HepG2 (cell line): ENCODE measurements at regions not wholly inside any gene's neighbourhood (a gene's known extent, or its start where the extent isn't known, plus 50 kb on each side); places are given as distances from the start of the nearest gene placed in this dataset.

Experiments
- EZH2 ChIP-seq: conservative IDR thresholded peaks from 2 replicates; pipeline ENCODE4 v1.6.1; 2012; ENCODE audit warnings: mild to moderate bottlenecking, low read depth, low read length, moderate library complexity
- NCOR1 ChIP-seq: fragments of 200-600 bp; sonication (generic); IDR thresholded peaks from 2 replicates; pipeline ENCODE4 v1.7.0; 2017; ENCODE audit warnings: antibody characterized with exemption, low read length, borderline replicate concordance
- REPIN1 ChIP-seq: sonication (generic); formaldehyde crosslinking; IDR thresholded peaks from 2 replicates; pipeline ENCODE4 v1.8.0; 2022; ENCODE audit warnings: missing genetic modification reagents, low read depth, mild to moderate bottlenecking, borderline replicate concordance
- RNF2 ChIP-seq: fragments of 450-650 bp; conservative IDR thresholded peaks from 2 replicates; pipeline ENCODE4 v1.6.1; 2016; ENCODE audit warnings: low read depth
- SMC3 ChIP-seq: IDR thresholded peaks from 2 replicates; pipeline ENCODE4 v1.6.1; 2011; ENCODE audit warnings: low read length, improper control_type of control experiment
- ZMYM4 ChIP-seq: sonication (generic); formaldehyde crosslinking; IDR thresholded peaks from 2 replicates; pipeline ENCODE4 v1.8.1; 2023; ENCODE audit warnings: mild to moderate bottlenecking, missing genetic modification reagents
- ZNF414 ChIP-seq: sonication (generic); formaldehyde crosslinking; IDR thresholded peaks from 2 replicates; pipeline ENCODE4 v1.5.0; 2020; ENCODE audit warnings: missing genetic modification reagents
- ZNF766 ChIP-seq: sonication (generic); formaldehyde crosslinking; IDR thresholded peaks from 2 replicates; pipeline ENCODE4 v1.5.0; 2020; ENCODE audit warnings: missing genetic modification reagents, borderline replicate concordance
- TF ChIP-seq, protein P1 (sequence below): sonication (generic); formaldehyde crosslinking; IDR thresholded peaks from 2 replicates; pipeline ENCODE4 v1.5.1; 2020; ENCODE audit warnings: mild to moderate bottlenecking, missing genetic modification reagents, moderate library complexity
- TF ChIP-seq, protein P2 (sequence below): sonication (generic); formaldehyde crosslinking; IDR thresholded peaks from 2 replicates; pipeline ENCODE4 v1.8.1; 2023; ENCODE audit warnings: mild to moderate bottlenecking, inconsistent platforms, moderate library complexity, missing genetic modification reagents, borderline replicate concordance
- TF ChIP-seq, protein P3 (sequence below): sonication (generic); formaldehyde crosslinking; IDR thresholded peaks from 2 replicates; pipeline ENCODE4 v1.4.0; 2020; ENCODE audit warnings: low read depth, missing genetic modification reagents

DNA sequence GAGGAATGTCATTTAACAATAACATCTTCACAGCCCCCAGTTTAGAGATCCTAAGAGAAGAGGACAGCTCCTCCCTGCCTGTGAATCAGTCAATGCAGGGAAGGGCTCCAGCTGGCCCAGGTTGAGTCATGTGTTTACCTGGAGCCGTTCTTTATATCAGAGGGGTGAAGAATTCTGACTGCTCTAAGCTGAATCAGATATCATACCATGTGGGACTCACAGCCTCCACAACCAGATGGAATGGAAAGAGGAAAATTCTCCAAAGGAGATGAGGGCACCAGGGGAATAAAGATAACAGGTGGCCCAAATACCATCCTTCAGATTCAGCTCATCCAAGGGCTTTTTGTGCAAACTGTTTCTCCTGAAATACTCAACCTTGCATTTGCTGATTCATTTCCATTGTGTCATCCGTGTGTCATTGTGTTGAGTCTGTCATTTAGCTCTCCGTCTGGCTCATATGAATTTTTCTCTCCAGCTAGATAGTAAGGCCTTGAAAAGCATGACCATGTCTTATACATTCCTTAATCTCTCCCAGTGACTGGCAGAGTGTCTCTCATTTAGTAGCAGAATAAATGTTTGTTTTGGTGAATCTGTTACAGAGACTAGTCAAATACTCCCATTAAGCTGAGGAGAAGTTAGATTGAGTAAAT is 217.9 kb downstream of the RFC3 start:
- TF ChIP-seq, protein P1, sequence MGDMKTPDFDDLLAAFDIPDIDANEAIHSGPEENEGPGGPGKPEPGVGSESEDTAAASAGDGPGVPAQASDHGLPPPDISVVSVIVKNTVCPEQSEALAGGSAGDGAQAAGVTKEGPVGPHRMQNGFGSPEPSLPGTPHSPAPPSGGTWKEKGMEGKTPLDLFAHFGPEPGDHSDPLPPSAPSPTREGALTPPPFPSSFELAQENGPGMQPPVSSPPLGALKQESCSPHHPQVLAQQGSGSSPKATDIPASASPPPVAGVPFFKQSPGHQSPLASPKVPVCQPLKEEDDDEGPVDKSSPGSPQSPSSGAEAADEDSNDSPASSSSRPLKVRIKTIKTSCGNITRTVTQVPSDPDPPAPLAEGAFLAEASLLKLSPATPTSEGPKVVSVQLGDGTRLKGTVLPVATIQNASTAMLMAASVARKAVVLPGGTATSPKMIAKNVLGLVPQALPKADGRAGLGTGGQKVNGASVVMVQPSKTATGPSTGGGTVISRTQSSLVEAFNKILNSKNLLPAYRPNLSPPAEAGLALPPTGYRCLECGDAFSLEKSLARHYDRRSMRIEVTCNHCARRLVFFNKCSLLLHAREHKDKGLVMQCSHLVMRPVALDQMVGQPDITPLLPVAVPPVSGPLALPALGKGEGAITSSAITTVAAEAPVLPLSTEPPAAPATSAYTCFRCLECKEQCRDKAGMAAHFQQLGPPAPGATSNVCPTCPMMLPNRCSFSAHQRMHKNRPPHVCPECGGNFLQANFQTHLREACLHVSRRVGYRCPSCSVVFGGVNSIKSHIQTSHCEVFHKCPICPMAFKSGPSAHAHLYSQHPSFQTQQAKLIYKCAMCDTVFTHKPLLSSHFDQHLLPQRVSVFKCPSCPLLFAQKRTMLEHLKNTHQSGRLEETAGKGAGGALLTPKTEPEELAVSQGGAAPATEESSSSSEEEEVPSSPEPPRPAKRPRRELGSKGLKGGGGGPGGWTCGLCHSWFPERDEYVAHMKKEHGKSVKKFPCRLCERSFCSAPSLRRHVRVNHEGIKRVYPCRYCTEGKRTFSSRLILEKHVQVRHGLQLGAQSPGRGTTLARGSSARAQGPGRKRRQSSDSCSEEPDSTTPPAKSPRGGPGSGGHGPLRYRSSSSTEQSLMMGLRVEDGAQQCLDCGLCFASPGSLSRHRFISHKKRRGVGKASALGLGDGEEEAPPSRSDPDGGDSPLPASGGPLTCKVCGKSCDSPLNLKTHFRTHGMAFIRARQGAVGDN (CRISPR knock-in tag) = no peak
- TF ChIP-seq ZNF766 (CRISPR knock-in tag) (no peak), RNF2 (no peak), NCOR1 (no peak), REPIN1 (CRISPR knock-in tag) (no peak), ZNF414 (CRISPR knock-in tag) (no peak), ZMYM4 (CRISPR knock-in tag) (no peak), EZH2 (no peak), SMC3 (no peak)
- TF ChIP-seq, protein P2, sequence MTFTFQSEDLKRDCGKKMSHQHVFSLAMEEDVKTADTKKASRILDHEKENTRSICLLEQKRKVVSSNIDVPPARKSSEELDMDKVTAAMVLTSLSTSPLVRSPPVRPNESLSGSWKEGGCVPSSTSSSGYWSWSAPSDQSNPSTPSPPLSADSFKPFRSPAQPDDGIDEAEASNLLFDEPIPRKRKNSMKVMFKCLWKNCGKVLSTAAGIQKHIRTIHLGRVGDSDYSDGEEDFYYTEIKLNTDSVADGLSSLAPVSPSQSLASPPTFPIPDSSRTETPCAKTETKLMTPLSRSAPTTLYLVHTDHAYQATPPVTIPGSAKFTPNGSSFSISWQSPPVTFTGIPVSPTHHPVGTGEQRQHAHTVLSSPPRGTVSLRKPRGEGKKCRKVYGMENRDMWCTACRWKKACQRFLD (CRISPR knock-in tag) = no peak
- TF ChIP-seq, protein P3, sequence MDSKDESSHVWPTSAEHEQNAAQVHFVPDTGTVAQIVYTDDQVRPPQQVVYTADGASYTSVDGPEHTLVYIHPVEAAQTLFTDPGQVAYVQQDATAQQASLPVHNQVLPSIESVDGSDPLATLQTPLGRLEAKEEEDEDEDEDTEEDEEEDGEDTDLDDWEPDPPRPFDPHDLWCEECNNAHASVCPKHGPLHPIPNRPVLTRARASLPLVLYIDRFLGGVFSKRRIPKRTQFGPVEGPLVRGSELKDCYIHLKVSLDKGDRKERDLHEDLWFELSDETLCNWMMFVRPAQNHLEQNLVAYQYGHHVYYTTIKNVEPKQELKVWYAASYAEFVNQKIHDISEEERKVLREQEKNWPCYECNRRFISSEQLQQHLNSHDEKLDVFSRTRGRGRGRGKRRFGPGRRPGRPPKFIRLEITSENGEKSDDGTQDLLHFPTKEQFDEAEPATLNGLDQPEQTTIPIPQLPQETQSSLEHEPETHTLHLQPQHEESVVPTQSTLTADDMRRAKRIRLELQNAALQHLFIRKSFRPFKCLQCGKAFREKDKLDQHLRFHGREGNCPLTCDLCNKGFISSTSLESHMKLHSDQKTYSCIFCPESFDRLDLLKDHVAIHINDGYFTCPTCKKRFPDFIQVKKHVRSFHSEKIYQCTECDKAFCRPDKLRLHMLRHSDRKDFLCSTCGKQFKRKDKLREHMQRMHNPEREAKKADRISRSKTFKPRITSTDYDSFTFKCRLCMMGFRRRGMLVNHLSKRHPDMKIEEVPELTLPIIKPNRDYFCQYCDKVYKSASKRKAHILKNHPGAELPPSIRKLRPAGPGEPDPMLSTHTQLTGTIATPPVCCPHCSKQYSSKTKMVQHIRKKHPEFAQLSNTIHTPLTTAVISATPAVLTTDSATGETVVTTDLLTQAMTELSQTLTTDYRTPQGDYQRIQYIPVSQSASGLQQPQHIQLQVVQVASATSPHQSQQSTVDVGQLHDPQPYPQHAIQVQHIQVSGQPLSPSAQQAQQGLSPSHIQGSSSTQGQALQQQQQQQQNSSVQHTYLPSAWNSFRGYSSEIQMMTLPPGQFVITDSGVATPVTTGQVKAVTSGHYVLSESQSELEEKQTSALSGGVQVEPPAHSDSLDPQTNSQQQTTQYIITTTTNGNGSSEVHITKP (CRISPR knock-in tag) = no peak
